ENCODE measurements at regions not wholly inside any gene's neighbourhood (a gene's known extent, or its start where the extent isn't known, plus 50 kb on each side); places are given as distances from the start of the nearest gene placed in this dataset.

GRCh38 chr5:174235221-174236011 lies 189.9 kb downstream of the NSG2 start:
- intact Hi-C loops (cut with DNase I): no loop called here
- no peak for TF ChIP-seq POLR2A (IDR thresholded peaks at IDR 0.05)
- TF ChIP-seq CTCF (IDR thresholded peaks at IDR 0.05): no peak
- H3K36me3 ChIP-seq (replicated peaks in 1 of 2; ENCODE audit: insufficient read depth in 1 of 2, low read depth in 2 of 2): no peaks in the 10 kb centered on the region
- H3K4me1 ChIP-seq: no peaks in the 10 kb centered on the region
- ATAC-seq (no peak), DNase-seq (no peak)
- H3K9me3 ChIP-seq: no peaks in the 10 kb centered on the region
- H3K27ac ChIP-seq: no peak overlapping the region
- WGBS, 2 donors: 66 to 68% methylated on average over 12 of the region's 12 CpGs
- no peak overlapping the region for H3K4me3 ChIP-seq
- no peaks in the 10 kb centered on the region for H3K27me3 ChIP-seq

GRCh38 chr5:174236070-174236469 lies 190.6 kb downstream of the NSG2 start:
- H3K27me3 ChIP-seq: no peaks in the 10 kb centered on the region
- ATAC-seq (no peak), DNase-seq (no peak)
- no peak overlapping the region for H3K4me3 ChIP-seq
- no peak overlapping the region for H3K27ac ChIP-seq
- WGBS, 2 donors: 53 to 58% methylated on average over 5 of the region's 5 CpGs
- no peaks in the 10 kb centered on the region for H3K4me1 ChIP-seq
- H3K9me3 ChIP-seq: no peaks in the 10 kb centered on the region
- TF ChIP-seq CTCF (IDR thresholded peaks at IDR 0.05) (no peak), POLR2A (IDR thresholded peaks at IDR 0.05) (no peak)
- no peaks in the 10 kb centered on the region for H3K36me3 ChIP-seq (replicated peaks in 1 of 2; ENCODE audit: insufficient read depth in 1 of 2, low read depth in 2 of 2)
- intact Hi-C loops (cut with DNase I): no loop called here

- WGBS, 2 donors: 54 to 83% methylated on average over 4 of the region's 4 CpGs
- H3K36me3 ChIP-seq (replicated peaks in 1 of 2; ENCODE audit: insufficient read depth in 1 of 2, low read depth in 2 of 2): no peaks in the 10 kb centered on the region
- no peaks in the 10 kb centered on the region for H3K4me1 ChIP-seq
- no peak overlapping the region for H3K4me3 ChIP-seq
- TF ChIP-seq CTCF (IDR thresholded peaks at IDR 0.05) (no peak), POLR2A (IDR thresholded peaks at IDR 0.05) (no peak)
- ATAC-seq (no peak), DNase-seq (no peak)
- intact Hi-C loops (cut with DNase I): no loop called here
- no peaks in the 10 kb centered on the region for H3K27me3 ChIP-seq
- H3K27ac ChIP-seq: no peak overlapping the region
- H3K9me3 ChIP-seq: no peaks in the 10 kb centered on the region
Measured at GRCh38 chr5:174239718-174240117, 194.2 kb downstream of the NSG2 start.

- TF ChIP-seq CTCF (IDR thresholded peaks at IDR 0.05) (no peak), POLR2A (IDR thresholded peaks at IDR 0.05) (no peak)
- no peaks in the 10 kb centered on the region for H3K4me1 ChIP-seq
- no peaks in the 10 kb centered on the region for H3K36me3 ChIP-seq (replicated peaks in 1 of 2; ENCODE audit: insufficient read depth in 1 of 2, low read depth in 2 of 2)
- WGBS, 2 donors: 30 to 31% methylated on average over 3 of the region's 3 CpGs
- H3K9me3 ChIP-seq: no peaks in the 10 kb centered on the region
- intact Hi-C loops (cut with DNase I): no loop called here
- DNase-seq (peak in 3 of 4 donors; percentile 24 to 48 (median 28)), ATAC-seq (peak; percentile 35)
- no peaks in the 10 kb centered on the region for H3K27me3 ChIP-seq
- H3K27ac ChIP-seq: no peak overlapping the region
- no peak overlapping the region for H3K4me3 ChIP-seq
Measured at GRCh38 chr5:174242573-174242972, 197.1 kb downstream of the NSG2 start.

GRCh38 chr5:174243904-174244303 lies 198.4 kb downstream of the NSG2 start:
- Histone ChIP-seq H3K4me3 (no peak overlapping the region), H3K9me3 (no peaks in the 10 kb centered on the region), H3K4me1 (no peaks in the 10 kb centered on the region), H3K27ac (no peak overlapping the region), H3K36me3 (replicated peaks in 1 of 2; ENCODE audit: insufficient read depth in 1 of 2, low read depth in 2 of 2) (no peaks in the 10 kb centered on the region), H3K27me3 (no peaks in the 10 kb centered on the region)
- intact Hi-C loops (cut with DNase I): no loop called here
- no peak for TF ChIP-seq POLR2A (IDR thresholded peaks at IDR 0.05)
- TF ChIP-seq CTCF (IDR thresholded peaks at IDR 0.05): no peak
- WGBS, 2 donors: 56 to 63% methylated on average over 2 of the region's 2 CpGs
- ATAC-seq: no peak
- no peak for DNase-seq

Data from body of pancreas (tissue), 4 donors.